Fibroblast of the aortic adventitia (primary cell): ENCODE measurements at regions not wholly inside any gene's neighbourhood (a gene's known extent, or its start where the extent isn't known, plus 50 kb on each side); places are given as distances from the start of the nearest gene placed in this dataset.
A peak's percentile ranks its signal among the peaks of the same experiment; 100 is the strongest.
"Not testable (repeated sequence)": the region's sequence is repeated elsewhere in the genome, so short reads cannot be mapped to it uniquely, and the experiment has no call there.

Source experiments
- DNase-seq: peaks from one replicate; pipeline ENCODE4 v3.0.0-alpha.2; 2010; ENCODE audit warnings: low read depth
- H3K4me3 ChIP-seq: 2 replicates; pipeline ENCODE4 v1.5.1; 2011; ENCODE audit warnings: low read depth, mild to moderate bottlenecking, control low read depth, low read length, moderate library complexity
- CTCF ChIP-seq: IDR thresholded peaks from 2 replicates; pipeline ENCODE4 v1.5.1; 2011; ENCODE audit warnings: mild to moderate bottlenecking, low read length, control low read depth, inconsistent platforms; ENCODE audit not compliant: insufficient read depth

GRCh38 chr7:113198226-113198625 is 79.9 kb upstream of the SMIM30 start:
- H3K4me3 ChIP-seq = no peak overlapping the region
- TF ChIP-seq CTCF = no peak
- peak; percentile 20 for DNase-seq

GRCh38 chr7:113197274-113197673 is 78.9 kb upstream of the SMIM30 start:
- no peak for TF ChIP-seq CTCF
- DNase-seq = peak; percentile 82
- no peak overlapping the region for H3K4me3 ChIP-seq

DNA sequence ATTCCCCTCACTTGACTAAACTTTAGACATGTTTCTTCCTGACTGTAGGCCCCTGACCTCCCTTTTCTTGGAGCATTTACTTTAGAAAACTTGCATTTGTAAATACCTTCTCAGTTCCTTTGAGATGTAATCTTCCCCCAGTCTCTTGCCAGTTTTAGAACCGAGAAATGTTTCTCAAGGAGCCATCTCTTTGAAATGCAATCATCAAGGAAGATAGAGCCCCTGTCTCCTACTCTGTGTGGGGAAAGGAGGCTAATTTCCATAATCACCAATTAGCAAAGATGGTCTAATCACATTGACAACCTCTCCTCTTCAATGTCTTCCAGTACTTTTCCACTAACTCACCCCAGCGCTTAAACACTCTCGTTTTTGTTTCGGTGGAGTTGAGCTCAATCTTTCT is 70.0 kb upstream of the SMIM30 start:
- no peak for DNase-seq
- H3K4me3 ChIP-seq = no peak overlapping the region
- TF ChIP-seq CTCF = no peak

DNA sequence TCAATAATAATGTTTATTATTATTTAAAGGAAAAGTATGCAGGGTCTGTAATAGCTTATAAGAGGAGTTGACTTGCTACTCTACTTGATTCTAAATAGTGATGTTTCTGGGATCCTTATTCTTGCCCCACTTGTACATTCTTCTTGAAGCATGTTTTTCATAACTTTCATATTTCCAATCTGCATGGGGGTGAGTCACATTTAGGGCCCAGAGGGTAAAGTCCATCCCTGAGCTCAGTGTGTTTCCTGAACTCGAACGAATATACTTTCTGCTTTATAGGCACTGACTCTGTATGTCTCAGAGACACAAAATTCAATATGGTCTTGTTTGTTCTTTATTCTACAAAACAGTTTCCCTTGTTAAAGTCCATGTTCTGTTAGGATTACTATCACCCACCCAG is 61.0 kb upstream of the SMIM30 start:
- no peak for DNase-seq
- TF ChIP-seq CTCF = no peak
- no peak overlapping the region for H3K4me3 ChIP-seq

DNA sequence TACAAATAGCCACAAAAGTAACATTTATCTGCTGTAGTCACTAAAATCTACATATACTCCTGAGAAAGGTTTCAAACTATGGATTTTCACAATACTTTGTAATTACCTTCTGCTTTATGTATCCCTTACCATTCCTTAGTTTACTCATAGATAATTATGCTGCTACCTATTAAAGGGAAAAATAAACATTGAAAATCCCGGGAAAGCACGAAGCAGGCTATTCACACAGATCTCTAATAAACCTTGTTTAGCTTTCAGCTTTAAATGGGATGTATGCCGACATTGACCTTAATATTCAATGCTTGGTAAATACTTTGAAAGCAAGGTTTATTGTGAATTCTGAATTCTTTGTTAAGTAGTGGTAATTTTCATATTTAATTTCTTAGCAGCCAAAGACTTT is 58.5 kb upstream of the SMIM30 start:
- TF ChIP-seq CTCF = no peak
- no peak overlapping the region for H3K4me3 ChIP-seq
- DNase-seq = no peak

DNA sequence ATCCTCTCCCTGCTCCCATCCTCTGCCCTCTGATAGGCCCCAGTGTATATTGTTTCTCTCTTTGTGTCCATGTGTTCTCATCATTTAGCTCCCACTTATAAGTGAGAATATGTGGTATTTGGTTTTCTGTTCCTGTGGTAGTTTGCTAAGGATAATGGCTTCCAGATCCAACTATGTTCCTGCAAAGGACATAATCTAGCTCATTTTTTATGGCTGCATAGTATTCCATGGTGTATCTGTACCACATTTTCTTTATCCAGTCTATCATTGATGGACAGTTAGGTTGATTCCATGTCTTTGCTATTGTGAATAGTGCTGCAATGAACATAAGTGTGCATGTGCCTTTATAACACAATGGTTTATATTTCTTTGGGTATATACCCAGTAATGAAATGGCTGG is 57.8 kb upstream of the SMIM30 start:
- not testable (repeated sequence) for DNase-seq, H3K4me3 ChIP-seq

DNA sequence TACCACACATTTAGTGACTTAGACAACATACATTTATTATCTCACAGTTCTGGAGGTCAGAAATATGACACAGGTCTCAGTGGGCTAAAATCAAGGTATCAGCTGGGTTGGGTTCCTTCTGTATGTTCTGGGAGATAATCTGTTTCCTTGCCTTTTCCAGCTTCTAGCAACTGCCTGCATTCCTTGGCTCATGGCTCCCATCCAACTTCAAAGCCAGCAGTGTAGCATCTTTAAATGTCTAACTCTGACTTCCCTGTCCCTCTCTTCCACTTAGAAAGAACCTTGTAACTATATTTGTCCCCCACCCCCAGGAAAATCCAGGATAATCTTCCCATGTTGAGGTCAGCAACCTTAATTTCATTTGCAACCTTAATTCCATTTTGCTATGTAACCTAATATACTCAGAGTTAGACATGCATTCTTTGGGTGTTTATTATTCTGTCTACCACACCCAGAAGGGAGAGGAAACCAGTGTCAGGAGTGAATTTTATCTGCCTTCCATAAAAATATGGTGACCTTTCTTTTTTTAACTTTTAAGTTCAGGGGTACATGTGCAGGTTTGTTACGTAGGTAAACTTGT is 57.3 kb upstream of the SMIM30 start:
- DNase-seq = peak; percentile 17
- TF ChIP-seq CTCF = no peak

GRCh38 chr7:113172726-113173125 is 54.4 kb upstream of the SMIM30 start:
- H3K4me3 ChIP-seq = no peak overlapping the region
- TF ChIP-seq CTCF = no peak
- DNase-seq = no peak

More for the DNA sequence above, 57.3 kb upstream of the SMIM30 start:
- H3K4me3 ChIP-seq = no peak overlapping the region
